WTC11 (cell line): ENCODE measurements at regions not wholly inside any gene's neighbourhood (a gene's known extent, or its start where the extent isn't known, plus 50 kb on each side); places are given as distances from the start of the nearest gene placed in this dataset.

Source experiments
- ATF3 ChIP-seq: sonication (generic); formaldehyde crosslinking; conservative IDR thresholded peaks from 2 replicates; pipeline ENCODE4 v1.8.1; 2022; ENCODE audit warnings: mild to moderate bottlenecking, missing genetic modification reagents
- CTCF ChIP-seq: fragments of 200-600 bp; IDR thresholded peaks from 2 replicates; pipeline ENCODE4 v1.8.0; 2022; ENCODE audit warnings: antibody characterized with exemption
- NR2C2 ChIP-seq: sonication (generic); formaldehyde crosslinking; IDR thresholded peaks from 2 replicates; pipeline ENCODE4 v1.8.0; 2022; ENCODE audit warnings: mild to moderate bottlenecking, missing genetic modification reagents
- NR3C1 ChIP-seq: sonication (generic); formaldehyde crosslinking; conservative IDR thresholded peaks from 2 replicates; pipeline ENCODE4 v1.8.1; 2023; ENCODE audit warnings: low read depth, mild to moderate bottlenecking, missing genetic modification reagents
- SP1 ChIP-seq: sonication (generic); formaldehyde crosslinking; conservative IDR thresholded peaks from 2 replicates; pipeline ENCODE4 v1.8.1; 2022; ENCODE audit warnings: missing genetic modification reagents
- TF ChIP-seq, protein P1 (sequence below): sonication (generic); formaldehyde crosslinking; IDR thresholded peaks from 2 replicates; pipeline ENCODE4 v1.8.1; 2022; ENCODE audit warnings: mild to moderate bottlenecking, missing genetic modification reagents, moderate library complexity, borderline replicate concordance

DNA sequence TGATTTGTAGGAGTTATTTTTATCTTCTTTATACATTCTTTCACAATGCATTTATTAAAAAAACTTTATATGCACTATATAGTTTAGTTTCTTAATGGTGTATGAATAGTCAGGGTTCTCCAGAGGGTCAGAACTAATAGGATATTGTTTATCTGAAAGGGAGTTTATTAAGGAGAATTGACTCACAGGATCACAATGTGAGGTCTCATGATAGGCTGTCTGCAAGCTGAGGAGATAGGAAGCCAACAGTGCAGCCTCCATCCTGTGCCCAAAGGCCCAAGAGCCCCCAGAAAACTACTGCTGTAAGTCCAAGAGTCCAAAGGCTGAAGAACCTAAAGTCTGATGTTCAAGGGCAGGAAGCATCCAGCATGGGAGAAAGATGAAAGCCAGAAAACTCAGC is 192.8 kb upstream of the AHR start:
- no peak for TF ChIP-seq CTCF
- TF ChIP-seq ATF3 (CRISPR knock-in tag): no peak
- TF ChIP-seq NR2C2: no peak
- TF ChIP-seq NR3C1: no peak
- TF ChIP-seq SP1 (CRISPR knock-in tag): no peak
- TF ChIP-seq, protein P1, sequence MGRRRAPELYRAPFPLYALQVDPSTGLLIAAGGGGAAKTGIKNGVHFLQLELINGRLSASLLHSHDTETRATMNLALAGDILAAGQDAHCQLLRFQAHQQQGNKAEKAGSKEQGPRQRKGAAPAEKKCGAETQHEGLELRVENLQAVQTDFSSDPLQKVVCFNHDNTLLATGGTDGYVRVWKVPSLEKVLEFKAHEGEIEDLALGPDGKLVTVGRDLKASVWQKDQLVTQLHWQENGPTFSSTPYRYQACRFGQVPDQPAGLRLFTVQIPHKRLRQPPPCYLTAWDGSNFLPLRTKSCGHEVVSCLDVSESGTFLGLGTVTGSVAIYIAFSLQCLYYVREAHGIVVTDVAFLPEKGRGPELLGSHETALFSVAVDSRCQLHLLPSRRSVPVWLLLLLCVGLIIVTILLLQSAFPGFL (CRISPR knock-in tag): no peak
